GM23248 (cell line): ENCODE measurements at regions not wholly inside any gene's neighbourhood (a gene's known extent, or its start where the extent isn't known, plus 50 kb on each side); places are given as distances from the start of the nearest gene placed in this dataset.

Experiments
- DNase-seq: peaks from one replicate; pipeline ENCODE4 v3.0.0-alpha.2; 2015
- H2AFZ ChIP-seq: fragments of 200-600 bp; sonication (generic); 2 replicates; pipeline ENCODE4 v1.6.1; 2016; ENCODE audit warnings: antibody characterized with exemption
- H3F3A ChIP-seq: fragments of 200-600 bp; sonication (generic); 2 replicates; pipeline ENCODE4 v1.6.1; 2016; ENCODE audit warnings: mild to moderate bottlenecking, antibody characterized with exemption, mixed run types; ENCODE audit not compliant: insufficient read depth
- H3K27ac ChIP-seq: fragments of 200-600 bp; sonication (generic); 2 replicates; pipeline ENCODE4 v1.5.1; 2016; ENCODE audit warnings: mild to moderate bottlenecking
- H3K27me3 ChIP-seq: fragments of 200-600 bp; sonication (generic); replicated peaks from 2 replicates; pipeline ENCODE4 v1.6.1; 2016; ENCODE audit warnings: mild to moderate bottlenecking; ENCODE audit not compliant: insufficient read depth
- H3K36me3 ChIP-seq: fragments of 200-600 bp; sonication (generic); 2 replicates; pipeline ENCODE4 v1.6.1; 2016; ENCODE audit warnings: low read depth, mild to moderate bottlenecking
- H3K4me1 ChIP-seq: fragments of 200-600 bp; sonication (generic); 2 replicates; pipeline ENCODE4 v1.6.1; 2016; ENCODE audit warnings: mild to moderate bottlenecking; ENCODE audit not compliant: insufficient read depth
- H3K4me2 ChIP-seq: fragments of 200-600 bp; sonication (generic); one replicate; pipeline ENCODE4 v1.6.1; 2016; ENCODE audit warnings: mild to moderate bottlenecking; ENCODE audit not compliant: unreplicated experiment
- H3K4me3 ChIP-seq: fragments of 200-600 bp; sonication (generic); 2 replicates; pipeline ENCODE4 v1.5.1; 2016; ENCODE audit warnings: mild to moderate bottlenecking
- H3K79me2 ChIP-seq: fragments of 200-600 bp; sonication (generic); 2 replicates; pipeline ENCODE4 v1.6.1; 2016; ENCODE audit warnings: mild to moderate bottlenecking; ENCODE audit not compliant: insufficient read depth
- H3K9ac ChIP-seq: fragments of 200-600 bp; sonication (generic); 2 replicates; pipeline ENCODE4 v1.6.1; 2016; ENCODE audit warnings: mild to moderate bottlenecking
- H3K9me2 ChIP-seq: fragments of 200-600 bp; sonication (generic); 2 replicates; pipeline ENCODE4 v1.6.1; 2016; ENCODE audit warnings: mixed run types, mild to moderate bottlenecking, moderate library complexity; ENCODE audit not compliant: insufficient read depth
- H3K9me3 ChIP-seq: fragments of 200-600 bp; sonication (generic); one replicate; pipeline ENCODE4 v1.6.1; 2017; ENCODE audit warnings: low read depth
- H4K20me1 ChIP-seq: fragments of 200-600 bp; sonication (generic); 2 replicates; pipeline ENCODE4 v1.6.0; 2016; ENCODE audit not compliant: insufficient read depth
- EZH2 ChIP-seq: fragments of 200-600 bp; sonication (generic); IDR thresholded peaks from 2 replicates; pipeline ENCODE4 v1.6.1; 2018; ENCODE audit warnings: antibody characterized with exemption, mild to moderate bottlenecking; ENCODE audit not compliant: insufficient read depth, poor library complexity, severe bottlenecking
- EZH2phosphoT487 ChIP-seq: fragments of 200-600 bp; sonication (generic); IDR thresholded peaks from 2 replicates; pipeline ENCODE4 v1.6.1; 2018; ENCODE audit warnings: antibody characterized with exemption, moderate library complexity, mild to moderate bottlenecking, low read depth; ENCODE audit not compliant: insufficient read depth
- WGBS, 2 experiments: methylation state at CpG; one replicate each; pipeline ENCODE4 v1.1.6; 2015 to 2017; ENCODE audit warnings: low lambda C conversion rate in 2 of 2, low coverage in 1 of 2; ENCODE audit errors: missing lambda C conversion rate in 2 of 2; 5-methylcytosine and 5-hydroxymethylcytosine counted together
- in situ Hi-C: fragments of 300-500 bp; cut with MboI; formaldehyde crosslinking; loops from 2 replicates; pipeline ENCODE4 v1.15.0; 2020

GRCh38 chr10:29039091-29039490, 249.8 kb upstream of the LYZL1 start:
- H3K9me2 ChIP-seq = no peaks in the 10 kb centered on the region
- H4K20me1 ChIP-seq = no peaks in the 10 kb centered on the region
- H2AFZ ChIP-seq = no peak overlapping the region
- H3K27ac ChIP-seq = no peak overlapping the region
- H3K36me3 ChIP-seq = no peaks in the 10 kb centered on the region
- no peaks in the 10 kb centered on the region for H3K79me2 ChIP-seq
- no peak overlapping the region for H3K4me2 ChIP-seq
- no peak overlapping the region for H3K9ac ChIP-seq
- no peaks in the 10 kb centered on the region for H3K9me3 ChIP-seq
- no peaks in the 10 kb centered on the region for H3F3A ChIP-seq
- no peaks in the 10 kb centered on the region for H3K4me1 ChIP-seq
- TF ChIP-seq EZH2 = no peak
- no peak for TF ChIP-seq EZH2phosphoT487
- in situ Hi-C loops = no loop called here
- no peaks in the 10 kb centered on the region for H3K27me3 ChIP-seq
- WGBS, 2 experiments = 23 to 34% methylated on average over 5 of the region's 5 CpGs
- H3K4me3 ChIP-seq = no peak overlapping the region
- no peak for DNase-seq

DNA sequence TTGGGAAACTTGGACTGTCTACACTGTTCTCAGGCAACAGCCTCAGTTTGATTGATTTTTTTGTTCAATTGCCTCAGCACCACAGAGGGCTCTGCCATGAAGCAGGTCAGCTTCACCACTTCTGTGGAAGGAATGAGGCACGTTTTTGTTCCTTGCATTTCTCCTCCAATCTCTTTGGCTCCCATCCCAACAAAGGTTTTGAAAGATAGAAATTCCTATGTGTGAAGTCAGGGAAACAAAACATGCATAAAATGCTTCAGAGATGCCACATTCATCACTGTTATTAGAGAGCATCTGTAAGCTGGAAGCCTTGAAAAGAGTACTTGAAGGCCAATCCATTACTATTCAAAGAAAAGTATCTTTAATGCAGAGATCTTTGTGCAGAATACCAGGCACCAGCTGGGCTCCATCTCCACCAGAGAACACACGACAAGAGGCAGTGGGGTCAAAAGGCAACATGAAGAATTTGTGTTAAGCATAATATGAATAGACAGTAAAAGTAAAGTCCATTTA, 249.1 kb upstream of the LYZL1 start:
- Histone ChIP-seq H3K9ac (no peak overlapping the region), H3K9me2 (no peaks in the 10 kb centered on the region), H3K79me2 (no peaks in the 10 kb centered on the region), H3K36me3 (no peaks in the 10 kb centered on the region), H3K4me1 (no peaks in the 10 kb centered on the region), H3K4me2 (no peak overlapping the region), H3K4me3 (no peak overlapping the region), H2AFZ (no peak overlapping the region), H3K27ac (no peak overlapping the region), H3F3A (no peaks in the 10 kb centered on the region), H4K20me1 (no peaks in the 10 kb centered on the region), H3K27me3 (no peaks in the 10 kb centered on the region), H3K9me3 (no peaks in the 10 kb centered on the region)
- no peak for TF ChIP-seq EZH2phosphoT487
- no peak for TF ChIP-seq EZH2
- WGBS, 2 experiments = 0% methylated on average over 2 of the region's 2 CpGs
- in situ Hi-C loops = no loop called here
- peak; percentile 51 for DNase-seq

- H3K9ac ChIP-seq = no peak overlapping the region
- H3K9me2 ChIP-seq = no peaks in the 10 kb centered on the region
- no peaks in the 10 kb centered on the region for H4K20me1 ChIP-seq
- no peak overlapping the region for H3K27ac ChIP-seq
- H2AFZ ChIP-seq = no peak overlapping the region
- DNase-seq = no peak
- no peaks in the 10 kb centered on the region for H3K79me2 ChIP-seq
- no peaks in the 10 kb centered on the region for H3K4me1 ChIP-seq
- WGBS, 2 experiments = 2 to 3% methylated on average over 7 of the region's 7 CpGs
- no peaks in the 10 kb centered on the region for H3F3A ChIP-seq
- no peak overlapping the region for H3K4me2 ChIP-seq
- in situ Hi-C loops = no loop called here
- no peak for TF ChIP-seq EZH2
- no peak for TF ChIP-seq EZH2phosphoT487
- no peaks in the 10 kb centered on the region; the same call in 1 of the 2 replicates for H3K27me3 ChIP-seq
- H3K9me3 ChIP-seq = no peaks in the 10 kb centered on the region
- H3K36me3 ChIP-seq = no peaks in the 10 kb centered on the region
- H3K4me3 ChIP-seq = no peak overlapping the region
These were observed 247.3 kb upstream of the LYZL1 start for GRCh38 chr10:29041616-29042015.

- H3K36me3 ChIP-seq = no peaks in the 10 kb centered on the region
- H2AFZ ChIP-seq = no peak overlapping the region
- no peaks in the 10 kb centered on the region for H3K9me3 ChIP-seq
- no peaks in the 10 kb centered on the region for H3K79me2 ChIP-seq
- H3F3A ChIP-seq = no peaks in the 10 kb centered on the region
- no peaks in the 10 kb centered on the region for H4K20me1 ChIP-seq
- H3K27ac ChIP-seq = no peak overlapping the region
- H3K4me2 ChIP-seq = no peak overlapping the region
- no peak overlapping the region for H3K4me3 ChIP-seq
- H3K4me1 ChIP-seq = no peaks in the 10 kb centered on the region
- 21 to 26% methylated on average over 1 of the region's 1 CpG for WGBS, 2 experiments
- H3K9ac ChIP-seq = no peak overlapping the region
- no peaks in the 10 kb centered on the region for H3K9me2 ChIP-seq
- in situ Hi-C loops = no loop called here
- no peaks in the 10 kb centered on the region; the same call in none of the 2 replicates for H3K27me3 ChIP-seq
- no peak for DNase-seq
- TF ChIP-seq EZH2 (no peak), EZH2phosphoT487 (no peak)
These were observed 240.4 kb upstream of the LYZL1 start for GRCh38 chr10:29048506-29048905.

- Histone ChIP-seq H3F3A (no peaks in the 10 kb centered on the region), H3K9me2 (no peaks in the 10 kb centered on the region), H3K9ac (no peak overlapping the region), H2AFZ (no peak overlapping the region), H3K4me1 (no peaks in the 10 kb centered on the region), H3K27ac (no peak overlapping the region), H3K27me3 (no peaks in the 10 kb centered on the region; the same call in none of the 2 replicates), H3K4me2 (no peak overlapping the region), H3K9me3 (no peaks in the 10 kb centered on the region), H3K36me3 (no peaks in the 10 kb centered on the region), H3K4me3 (no peak overlapping the region), H4K20me1 (no peaks in the 10 kb centered on the region), H3K79me2 (no peaks in the 10 kb centered on the region)
- no peak for DNase-seq
- in situ Hi-C loops = no loop called here
- WGBS, 2 experiments = 17 to 23% methylated on average over 3 of the region's 3 CpGs
- TF ChIP-seq EZH2 (no peak), EZH2phosphoT487 (no peak)
These were observed 238.8 kb upstream of the LYZL1 start for GRCh38 chr10:29050081-29050480.
